HG02678 (cell line): ENCODE measurements at regions not wholly inside any gene's neighbourhood (a gene's known extent, or its start where the extent isn't known, plus 50 kb on each side); places are given as distances from the start of the nearest gene placed in this dataset.
"Not testable (repeated sequence)": the region's sequence is repeated elsewhere in the genome, so short reads cannot be mapped to it uniquely, and the experiment has no call there.

ENCODE experiments used
- ATAC-seq: cut with Tn5 transposase; IDR thresholded peaks from one replicate; pipeline ENCODE4 v1.9.1; 2021; ENCODE audit warnings: mild to moderate bottlenecking, moderate library complexity; ENCODE audit not compliant: unreplicated experiment

DNA sequence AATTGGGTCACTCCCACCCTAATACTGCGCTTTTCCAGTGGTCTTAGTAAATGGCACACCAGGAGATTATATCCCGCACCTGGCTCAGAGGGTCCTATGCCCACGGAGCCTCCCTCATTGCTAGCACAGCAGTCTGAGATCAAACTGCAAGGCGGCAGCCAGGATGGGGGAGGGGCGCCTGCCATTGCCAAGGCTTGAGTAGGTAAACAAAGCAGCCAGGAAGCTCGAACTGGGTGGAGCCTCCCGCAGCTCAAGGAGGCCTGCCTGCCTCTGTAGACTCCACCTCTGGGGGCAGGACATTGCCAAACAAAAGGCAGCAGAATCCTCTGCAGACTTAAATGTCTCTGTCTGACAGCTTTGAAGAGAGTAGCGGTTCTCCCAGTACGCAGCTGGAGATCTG, 52.4 kb upstream of the PMPCB start:
- not testable (repeated sequence) for ATAC-seq

- no peak for ATAC-seq
Observed at GRCh38 chr7:103240806-103241205, 56.4 kb upstream of the PMPCB start.

DNA sequence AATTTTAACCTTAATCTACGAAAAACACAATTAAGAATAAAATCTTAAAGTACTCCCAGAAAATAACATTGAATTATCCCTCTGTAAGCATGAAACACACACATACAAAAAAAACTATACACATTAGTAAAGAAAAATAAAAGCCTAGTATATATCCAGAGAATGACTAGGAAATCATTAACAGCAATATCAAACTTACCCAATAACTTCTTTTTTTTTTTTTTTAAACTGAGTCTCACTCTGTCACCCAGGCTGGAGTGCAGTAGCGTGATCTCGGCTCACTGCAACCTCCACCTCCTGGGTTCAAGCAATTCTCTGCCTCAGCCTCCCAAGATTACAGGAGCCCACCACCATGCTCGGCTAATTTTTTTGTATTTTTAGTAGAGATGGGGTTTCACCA, 61.4 kb upstream of the PMPCB start:
- ATAC-seq, result not testable (repeated sequence)

DNA sequence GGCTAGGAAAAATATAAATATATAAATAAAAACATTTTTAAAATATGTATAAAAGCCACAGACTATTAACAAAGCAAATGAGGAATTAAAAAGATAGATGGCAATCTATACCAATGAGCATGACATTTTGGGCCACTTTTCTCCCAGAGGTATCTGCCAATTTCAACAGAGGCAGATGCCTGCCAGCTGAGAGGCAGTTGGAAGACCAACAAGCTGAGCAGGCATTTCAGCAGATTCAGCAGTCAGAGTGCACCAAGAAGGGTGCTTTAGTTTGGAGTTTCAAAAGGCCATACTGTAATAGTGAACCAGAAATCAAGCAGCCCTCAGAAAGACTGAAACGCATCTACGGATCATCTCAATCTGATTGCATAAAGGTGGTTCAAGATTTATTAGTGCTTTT, 62.4 kb upstream of the PMPCB start:
- ATAC-seq, result not testable (repeated sequence)

GRCh38 chr7:103227787-103228186, 69.4 kb upstream of the PMPCB start:
- ATAC-seq, result peak; percentile 51

- ATAC-seq, result not testable (repeated sequence)
Observed at GRCh38 chr7:103225798-103226197, 71.4 kb upstream of the PMPCB start.

- ATAC-seq, result not testable (repeated sequence)
Observed at GRCh38 chr7:103223065-103223464, 74.2 kb upstream of the NAPEPLD start.

DNA sequence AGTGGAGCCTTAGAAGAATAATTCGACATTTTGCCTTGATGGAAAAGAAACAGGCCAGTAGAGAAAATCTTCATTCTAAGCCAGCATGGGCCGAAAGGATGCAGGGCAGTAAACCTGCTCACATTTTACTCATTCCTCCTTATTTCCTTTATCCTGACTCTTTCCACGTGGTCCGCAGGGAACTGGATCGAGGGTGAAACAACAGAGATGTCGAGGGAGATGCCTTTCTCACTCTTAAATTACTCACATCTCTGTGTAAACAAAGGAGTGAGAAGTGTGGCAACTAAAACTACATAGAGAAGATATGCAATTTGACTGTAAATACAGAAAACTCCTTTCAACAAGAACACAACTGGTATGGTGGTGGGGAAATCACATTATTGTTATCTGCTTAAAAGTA, 62.1 kb upstream of the NAPEPLD start:
- not testable (repeated sequence) for ATAC-seq

GRCh38 chr7:103199191-103199590, 50.3 kb upstream of the NAPEPLD start:
- ATAC-seq, result not testable (repeated sequence)
